Neural progenitor cell (in vitro differentiated cells): ENCODE measurements at regions not wholly inside any gene's neighbourhood (a gene's known extent, or its start where the extent isn't known, plus 50 kb on each side); places are given as distances from the start of the nearest gene placed in this dataset.

Experiments used
- DNase-seq: peaks from one replicate; pipeline ENCODE4 v3.0.0-alpha.2; 2016; ENCODE audit warnings: low spot score
- H2AFZ ChIP-seq: fragments of 200-600 bp; sonication (generic); replicated peaks from 2 replicates; pipeline ENCODE4 v1.6.1; 2016; ENCODE audit warnings: antibody characterized with exemption
- H3F3A ChIP-seq: fragments of 200-600 bp; sonication (generic); 2 replicates; pipeline ENCODE4 v1.6.1; 2016; ENCODE audit warnings: antibody characterized with exemption, low read depth
- H3K27ac ChIP-seq: fragments of 200-600 bp; sonication (generic); 2 replicates; pipeline ENCODE4 v1.5.1; 2016; ENCODE audit warnings: mild to moderate bottlenecking
- H3K27me3 ChIP-seq: fragments of 200-600 bp; sonication (generic); 2 replicates; pipeline ENCODE4 v1.6.1; 2016; ENCODE audit warnings: mild to moderate bottlenecking, moderate library complexity
- H3K36me3 ChIP-seq: fragments of 200-600 bp; sonication (generic); 2 replicates; pipeline ENCODE4 v1.5.1; 2016
- H3K4me1 ChIP-seq: fragments of 200-600 bp; sonication (generic); 2 replicates; pipeline ENCODE4 v1.6.1; 2016; ENCODE audit warnings: mixed run types
- H3K4me2 ChIP-seq: fragments of 200-600 bp; sonication (generic); 2 replicates; pipeline ENCODE4 v1.6.1; 2016
- H3K4me3 ChIP-seq: fragments of 200-600 bp; sonication (generic); 2 replicates; pipeline ENCODE4 v1.5.1; 2016
- H3K79me2 ChIP-seq: fragments of 200-600 bp; sonication (generic); 2 replicates; pipeline ENCODE4 v1.6.1; 2016; ENCODE audit warnings: low read depth
- H3K9ac ChIP-seq: fragments of 200-600 bp; sonication (generic); 2 replicates; pipeline ENCODE4 v1.6.1; 2016
- H3K9me3 ChIP-seq: fragments of 200-600 bp; sonication (generic); 2 replicates; pipeline ENCODE4 v1.5.1; 2016; ENCODE audit warnings: low read depth
- H4K20me1 ChIP-seq: fragments of 200-600 bp; sonication (generic); 2 replicates; pipeline ENCODE4 v1.6.1; 2016; ENCODE audit warnings: low read depth
- H3K27ac Mint-ChIP-seq: 3 replicates; pipeline ENCODE4 v1.8.0; 2021; ENCODE audit warnings: mixed read lengths
- H3K27me3 Mint-ChIP-seq: 2 replicates; pipeline ENCODE4 v1.8.0; 2022; ENCODE audit warnings: low read depth, mild to moderate bottlenecking, inconsistent platforms, moderate library complexity, mixed read lengths; ENCODE audit not compliant: insufficient read depth
- H3K36me3 Mint-ChIP-seq: 3 replicates; pipeline ENCODE4 v1.8.0; 2021; ENCODE audit warnings: mixed read lengths
- H3K4me1 Mint-ChIP-seq: 3 replicates; pipeline ENCODE4 v1.8.0; 2021; ENCODE audit warnings: mixed read lengths
- H3K4me3 Mint-ChIP-seq: 3 replicates; pipeline ENCODE4 v1.8.0; 2021; ENCODE audit warnings: mild to moderate bottlenecking, moderate library complexity, mixed read lengths
- H3K9me3 Mint-ChIP-seq: 3 replicates; pipeline ENCODE4 v1.8.0; 2020; ENCODE audit warnings: mixed read lengths
- EZH2 ChIP-seq: fragments of 200-600 bp; sonication (generic); IDR thresholded peaks from 2 replicates; pipeline ENCODE4 v1.6.1; 2017; ENCODE audit warnings: antibody characterized with exemption, mild to moderate bottlenecking, moderate library complexity
- EZH2phosphoT487 ChIP-seq: fragments of 200-600 bp; sonication (generic); IDR thresholded peaks from 2 replicates; pipeline ENCODE4 v1.6.1; 2017; ENCODE audit warnings: antibody characterized with exemption
- TF ChIP-seq, protein P1 (sequence below): fragments of 200-600 bp; sonication (generic); IDR thresholded peaks from 2 replicates; pipeline ENCODE4 v1.5.1; 2017; ENCODE audit warnings: antibody characterized with exemption, mild to moderate bottlenecking

GRCh38 chrX:7446815-7447214 is 298.9 kb upstream of the PUDP start:
- H3K4me3 ChIP-seq = no peak overlapping the region
- H3K9me3 ChIP-seq = no peaks in the 10 kb centered on the region
- Mint-ChIP-seq H3K4me3 (no peak overlapping the region), H3K36me3 (no peaks in the 10 kb centered on the region), H3K9me3 (no peaks in the 10 kb centered on the region), H3K4me1 (no peaks in the 10 kb centered on the region), H3K27ac (no peak overlapping the region), H3K27me3 (no peaks in the 10 kb centered on the region)
- no peaks in the 10 kb centered on the region for H3K36me3 ChIP-seq
- no peaks in the 10 kb centered on the region for H3K27me3 ChIP-seq
- DNase-seq = no peak
- no peaks in the 10 kb centered on the region for H3F3A ChIP-seq
- H3K9ac ChIP-seq = no peak overlapping the region
- H3K4me1 ChIP-seq = no peaks in the 10 kb centered on the region
- no peaks in the 10 kb centered on the region for H3K79me2 ChIP-seq
- TF ChIP-seq, protein P1, sequence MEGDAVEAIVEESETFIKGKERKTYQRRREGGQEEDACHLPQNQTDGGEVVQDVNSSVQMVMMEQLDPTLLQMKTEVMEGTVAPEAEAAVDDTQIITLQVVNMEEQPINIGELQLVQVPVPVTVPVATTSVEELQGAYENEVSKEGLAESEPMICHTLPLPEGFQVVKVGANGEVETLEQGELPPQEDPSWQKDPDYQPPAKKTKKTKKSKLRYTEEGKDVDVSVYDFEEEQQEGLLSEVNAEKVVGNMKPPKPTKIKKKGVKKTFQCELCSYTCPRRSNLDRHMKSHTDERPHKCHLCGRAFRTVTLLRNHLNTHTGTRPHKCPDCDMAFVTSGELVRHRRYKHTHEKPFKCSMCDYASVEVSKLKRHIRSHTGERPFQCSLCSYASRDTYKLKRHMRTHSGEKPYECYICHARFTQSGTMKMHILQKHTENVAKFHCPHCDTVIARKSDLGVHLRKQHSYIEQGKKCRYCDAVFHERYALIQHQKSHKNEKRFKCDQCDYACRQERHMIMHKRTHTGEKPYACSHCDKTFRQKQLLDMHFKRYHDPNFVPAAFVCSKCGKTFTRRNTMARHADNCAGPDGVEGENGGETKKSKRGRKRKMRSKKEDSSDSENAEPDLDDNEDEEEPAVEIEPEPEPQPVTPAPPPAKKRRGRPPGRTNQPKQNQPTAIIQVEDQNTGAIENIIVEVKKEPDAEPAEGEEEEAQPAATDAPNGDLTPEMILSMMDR = no peak
- TF ChIP-seq EZH2 = no peak
- no peak for TF ChIP-seq EZH2phosphoT487
- H3K27ac ChIP-seq = no peak overlapping the region
- H2AFZ ChIP-seq = no peak overlapping the region
- H4K20me1 ChIP-seq = no peaks in the 10 kb centered on the region
- H3K4me2 ChIP-seq = no peak overlapping the region

DNA sequence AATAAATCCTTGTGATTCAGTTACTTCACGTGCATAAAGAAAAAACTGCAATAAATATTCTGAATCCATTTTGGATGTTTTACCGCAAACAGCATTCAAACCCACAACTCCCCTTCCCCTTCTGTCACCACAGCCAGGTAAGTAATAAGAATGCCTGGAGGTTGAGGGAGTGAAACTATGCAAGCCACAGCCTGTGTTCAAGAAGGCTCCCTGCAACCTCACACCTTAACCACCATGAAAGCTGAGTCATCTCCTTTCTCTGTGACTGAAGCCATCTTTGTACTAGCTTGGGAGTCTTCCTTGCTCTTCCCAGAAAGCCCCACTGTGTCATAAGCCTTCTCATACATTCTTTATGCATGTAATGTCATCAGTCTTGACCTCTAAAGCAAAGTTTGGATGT is 297.0 kb upstream of the PUDP start:
- Mint-ChIP-seq H3K27me3 (peaks cover 2% of the 10 kb centered on the region), H3K4me3 (no peak overlapping the region), H3K9me3 (no peaks in the 10 kb centered on the region), H3K36me3 (no peaks in the 10 kb centered on the region), H3K27ac (no peak overlapping the region), H3K4me1 (no peaks in the 10 kb centered on the region)
- Histone ChIP-seq H3K9ac (no peak overlapping the region), H3K4me3 (no peak overlapping the region), H3K27ac (no peak overlapping the region), H3K27me3 (no peaks in the 10 kb centered on the region), H4K20me1 (no peaks in the 10 kb centered on the region), H3F3A (no peaks in the 10 kb centered on the region), H3K4me1 (no peaks in the 10 kb centered on the region), H2AFZ (no peak overlapping the region), H3K79me2 (no peaks in the 10 kb centered on the region), H3K36me3 (no peaks in the 10 kb centered on the region), H3K4me2 (no peak overlapping the region), H3K9me3 (peaks cover 7% of the 10 kb centered on the region)
- no peak for DNase-seq
- no peak for TF ChIP-seq EZH2phosphoT487
- TF ChIP-seq, protein P1 = no peak
- TF ChIP-seq EZH2 = no peak

GRCh38 chrX:7441586-7441985 is 293.6 kb upstream of the PUDP start:
- H3K79me2 ChIP-seq = no peaks in the 10 kb centered on the region
- Mint-ChIP-seq H3K27me3 (peaks cover 2% of the 10 kb centered on the region), H3K27ac (no peak overlapping the region), H3K9me3 (no peaks in the 10 kb centered on the region), H3K4me3 (no peak overlapping the region), H3K36me3 (no peaks in the 10 kb centered on the region), H3K4me1 (no peaks in the 10 kb centered on the region)
- H3K9ac ChIP-seq = no peak overlapping the region
- H3K9me3 ChIP-seq = peaks cover 7% of the 10 kb centered on the region
- H3K36me3 ChIP-seq = no peaks in the 10 kb centered on the region
- no peaks in the 10 kb centered on the region for H3K27me3 ChIP-seq
- no peak overlapping the region for H3K4me2 ChIP-seq
- DNase-seq = no peak
- H3K4me3 ChIP-seq = no peak overlapping the region
- no peaks in the 10 kb centered on the region for H4K20me1 ChIP-seq
- TF ChIP-seq EZH2phosphoT487 (no peak), EZH2 (no peak)
- TF ChIP-seq, protein P1 = no peak
- no peak overlapping the region for H2AFZ ChIP-seq
- no peak overlapping the region for H3K27ac ChIP-seq
- no peaks in the 10 kb centered on the region for H3K4me1 ChIP-seq
- H3F3A ChIP-seq = no peaks in the 10 kb centered on the region

- Mint-ChIP-seq H3K4me1 (peaks cover 4% of the 10 kb centered on the region), H3K36me3 (no peaks in the 10 kb centered on the region), H3K4me3 (no peak overlapping the region), H3K9me3 (no peaks in the 10 kb centered on the region), H3K27ac (no peak overlapping the region), H3K27me3 (peaks cover 1% of the 10 kb centered on the region)
- Histone ChIP-seq H4K20me1 (no peaks in the 10 kb centered on the region), H3K4me2 (no peak overlapping the region), H3K9me3 (peaks cover 7% of the 10 kb centered on the region), H3F3A (no peaks in the 10 kb centered on the region), H3K4me3 (no peak overlapping the region), H3K4me1 (no peaks in the 10 kb centered on the region), H3K9ac (no peak overlapping the region), H3K36me3 (no peaks in the 10 kb centered on the region), H3K79me2 (no peaks in the 10 kb centered on the region), H2AFZ (no peak overlapping the region), H3K27ac (no peak overlapping the region), H3K27me3 (no peaks in the 10 kb centered on the region)
- no peak for DNase-seq
- TF ChIP-seq EZH2phosphoT487 = no peak
- TF ChIP-seq, protein P1 = no peak
- TF ChIP-seq EZH2 = no peak
Observed at GRCh38 chrX:7435822-7436221, 287.9 kb upstream of the PUDP start.
